Right renal cortex interstitium (tissue), 3 donors: ENCODE measurements at regions not wholly inside any gene's neighbourhood (a gene's known extent, or its start where the extent isn't known, plus 50 kb on each side); places are given as distances from the start of the nearest gene placed in this dataset.

Experiments
- DNase-seq, 3 donors: peaks; one replicate each; pipeline ENCODE4 v3.0.0-alpha.2; 2013; ENCODE audit warnings: low read depth in 3 of 3, low spot score in 2 of 3

- DNase-seq = peak in 1 of 3 donors; percentile 21
These were observed 291.6 kb upstream of the C9orf72 start for GRCh38 chr9:27864644-27865438.

GRCh38 chr9:27866741-27867140 lies 293.5 kb upstream of the C9orf72 start:
- DNase-seq = no peak

DNA sequence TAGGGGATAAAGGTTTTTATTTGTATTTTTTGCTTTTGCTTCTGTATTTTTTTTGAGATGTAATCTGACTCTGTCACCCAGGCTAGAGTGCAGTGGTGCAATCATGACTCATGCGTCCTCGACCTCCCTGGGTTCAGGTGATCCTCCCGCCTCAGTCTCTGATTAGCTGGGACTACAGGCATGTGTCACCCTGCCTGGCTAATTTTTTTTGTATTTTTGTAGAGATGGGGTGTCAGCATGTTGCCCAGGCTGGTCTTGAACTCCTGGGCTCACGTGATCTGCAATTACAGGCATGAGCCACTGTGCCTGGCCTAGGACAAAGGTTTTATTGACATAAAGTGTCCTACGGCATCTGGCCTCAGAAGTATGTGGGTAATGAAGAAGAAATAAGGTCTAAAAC lies 297.1 kb upstream of the C9orf72 start:
- no peak for DNase-seq

DNA sequence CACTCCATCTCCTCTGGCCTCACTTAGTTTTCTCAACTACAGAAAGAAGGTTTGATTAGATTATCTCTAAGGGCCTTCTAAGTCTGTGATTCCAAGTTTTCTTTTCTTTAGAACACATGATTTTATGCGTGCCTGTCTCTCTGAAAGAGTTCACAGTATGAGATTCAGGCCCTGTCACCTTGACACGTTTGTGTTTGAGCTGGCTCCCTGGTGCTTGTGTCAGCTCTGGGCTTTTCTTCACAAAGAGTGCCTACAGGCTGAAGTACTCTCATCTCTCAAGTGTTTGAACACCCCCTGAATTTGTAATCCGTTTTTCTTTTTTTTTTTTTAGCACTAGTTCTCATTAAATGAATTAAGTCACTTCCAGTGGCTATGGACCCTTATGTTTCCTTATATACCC lies 306.9 kb upstream of the C9orf72 start:
- DNase-seq = no peak

GRCh38 chr9:27880635-27881034 lies 307.4 kb upstream of the C9orf72 start:
- DNase-seq = no peak

DNA sequence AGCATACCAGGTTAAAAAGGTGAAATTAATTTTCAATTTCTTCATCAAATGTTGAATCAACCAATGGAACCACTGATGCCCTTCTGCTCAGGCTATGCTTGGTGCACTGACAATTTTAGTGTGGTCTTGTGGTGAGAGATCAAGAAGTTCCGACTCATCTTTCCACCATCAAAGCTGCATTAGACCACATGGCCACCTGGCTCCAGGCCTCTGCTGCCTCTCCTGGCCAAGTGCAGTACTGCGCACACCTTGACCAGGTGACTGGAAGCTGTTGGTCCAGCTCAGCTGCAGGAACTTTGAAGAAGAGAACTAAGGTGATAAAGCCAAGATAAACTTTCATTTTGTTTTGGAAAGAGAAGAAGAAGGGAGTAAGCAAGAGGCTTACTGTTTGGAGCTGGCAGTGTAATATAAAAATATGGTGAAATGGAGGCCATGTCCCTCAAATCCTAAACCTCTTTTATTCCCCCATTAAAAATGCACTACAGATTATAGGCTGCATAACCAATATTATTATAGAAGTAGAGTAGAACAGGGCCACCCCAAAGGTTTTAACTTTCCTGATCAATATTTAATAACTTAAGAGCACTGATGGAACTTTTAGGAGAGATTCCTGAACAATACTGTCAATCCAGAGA lies 315.5 kb upstream of the C9orf72 start:
- DNase-seq = no peak

- no peak for DNase-seq
These were observed 351.2 kb upstream of the C9orf72 start for GRCh38 chr9:27924502-27924901.

DNA sequence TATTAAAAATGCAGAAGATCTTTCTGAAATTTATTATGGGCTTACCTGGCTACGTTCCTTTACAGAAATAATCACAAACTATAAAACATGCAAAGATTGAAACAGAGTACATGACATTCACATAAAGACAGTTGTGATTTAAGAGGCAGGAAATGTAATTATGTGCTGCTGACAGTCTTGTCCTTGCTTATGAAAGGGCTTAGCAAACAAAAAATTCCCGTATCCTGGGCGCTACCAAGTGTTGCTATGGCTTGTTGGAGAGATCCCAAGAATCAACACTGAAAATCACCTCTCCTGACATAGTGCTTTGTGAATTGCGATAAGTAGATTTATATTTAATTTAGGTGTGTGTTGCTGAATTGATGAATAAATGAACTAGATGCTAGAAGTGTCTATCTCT lies 352.5 kb upstream of the C9orf72 start:
- no peak for DNase-seq

- no peak for DNase-seq
These were observed 356.6 kb upstream of the C9orf72 start for GRCh38 chr9:27929841-27930240.

GRCh38 chr9:27933210-27934025 lies 360.1 kb upstream of the C9orf72 start:
- DNase-seq = peak in 1 of 3 donors; percentile 23

GRCh38 chr9:27934471-27934870 lies 361.2 kb upstream of the C9orf72 start:
- no peak for DNase-seq

DNA sequence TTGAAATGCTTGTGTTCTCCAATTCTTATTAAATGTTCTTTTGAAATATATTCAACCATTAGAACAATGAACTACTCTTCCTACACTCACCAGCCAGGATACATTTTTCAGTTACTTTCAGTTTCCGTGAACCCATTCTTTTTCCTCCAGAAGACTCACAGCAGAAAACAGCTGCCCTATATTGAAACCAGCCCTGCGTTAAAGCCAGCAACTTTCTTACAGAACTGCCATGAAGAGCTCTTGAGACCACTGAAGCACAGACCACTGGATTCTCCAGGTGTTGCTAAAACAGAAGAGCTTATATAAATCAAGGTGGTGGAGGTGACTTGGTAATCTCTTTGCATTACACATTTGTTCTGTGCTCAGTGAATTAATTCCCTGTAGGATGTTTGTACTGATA lies 365.9 kb upstream of the C9orf72 start:
- DNase-seq = no peak

DNA sequence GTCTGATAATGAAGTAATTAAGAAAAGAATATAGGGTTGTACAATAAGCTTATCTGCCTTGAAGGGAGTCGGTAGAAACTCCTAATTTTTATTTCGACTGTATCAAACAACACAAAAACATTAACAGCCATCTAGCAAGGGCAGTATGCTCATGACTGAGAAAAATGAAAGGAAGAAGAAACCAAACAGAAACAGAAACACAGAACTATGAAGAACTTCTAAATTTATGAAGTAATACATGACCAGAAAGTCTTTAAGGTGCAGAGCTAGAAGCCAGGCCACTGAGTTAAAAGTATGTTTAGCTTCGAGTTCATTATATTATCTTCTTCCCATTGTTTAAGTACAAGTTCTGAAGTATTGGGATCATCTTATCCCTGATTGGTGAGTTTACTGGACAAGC lies 367.3 kb upstream of the C9orf72 start:
- no peak for DNase-seq

DNA sequence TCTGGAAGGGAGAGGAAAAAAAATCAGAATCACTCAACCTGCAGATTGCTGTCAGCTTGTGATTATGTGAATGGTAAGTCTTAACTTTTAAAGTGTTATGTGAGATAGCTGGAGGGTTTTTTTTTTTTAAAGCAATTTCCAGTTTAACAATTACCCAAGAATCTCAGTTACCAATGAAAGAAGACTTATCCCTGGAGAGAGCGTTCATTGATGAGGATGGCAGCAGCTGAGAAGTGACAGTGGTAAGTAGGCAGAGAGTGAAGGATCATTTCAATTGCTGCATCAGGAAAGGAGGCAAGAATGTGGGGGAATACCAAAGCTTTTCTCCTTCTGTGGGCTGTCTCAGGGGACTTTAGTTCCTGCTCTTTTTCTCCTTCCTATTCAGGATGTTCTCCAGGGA lies 370.2 kb upstream of the C9orf72 start:
- DNase-seq = no peak

DNA sequence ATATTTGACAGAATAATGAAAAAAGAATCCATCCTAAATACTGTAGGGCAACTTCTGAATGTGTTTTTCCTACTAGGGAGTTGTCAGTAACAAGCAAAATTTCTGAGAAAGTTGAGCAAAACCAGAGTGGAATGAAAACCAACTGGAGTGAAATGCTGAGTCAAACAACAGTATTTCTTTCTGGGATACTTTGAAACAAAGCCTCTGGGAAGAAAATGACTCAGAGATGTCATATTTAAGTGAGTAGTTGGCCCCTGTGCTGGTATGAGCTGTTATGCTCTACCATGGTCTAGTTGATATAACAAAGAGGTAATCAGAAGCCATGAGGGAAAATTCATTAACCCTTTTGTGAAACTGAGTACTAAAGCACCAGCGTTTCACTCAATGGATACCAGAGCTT lies 372.1 kb upstream of the C9orf72 start:
- no peak for DNase-seq

DNA sequence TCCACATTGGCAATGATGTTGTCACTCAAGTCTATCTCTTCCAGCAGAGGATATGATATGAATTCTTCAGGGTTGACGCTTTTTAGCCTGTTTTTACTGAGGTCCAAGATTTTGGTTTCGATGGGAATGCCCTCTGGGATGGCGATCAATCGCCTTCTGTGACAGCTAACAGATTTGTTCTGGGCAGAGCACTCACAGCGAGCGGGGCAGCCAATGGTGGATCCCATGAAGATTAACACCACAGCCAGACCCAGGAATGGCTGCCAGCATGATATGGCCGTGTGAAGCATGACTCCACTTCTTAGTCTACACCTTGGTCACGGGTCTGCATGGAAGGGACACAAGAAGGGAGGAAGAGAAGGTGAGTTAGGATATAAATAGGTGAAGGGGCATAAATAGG lies 377.1 kb upstream of the C9orf72 start:
- DNase-seq = no peak

GRCh38 chr9:27954858-27955257 lies 381.6 kb upstream of the C9orf72 start:
- DNase-seq = no peak

DNA sequence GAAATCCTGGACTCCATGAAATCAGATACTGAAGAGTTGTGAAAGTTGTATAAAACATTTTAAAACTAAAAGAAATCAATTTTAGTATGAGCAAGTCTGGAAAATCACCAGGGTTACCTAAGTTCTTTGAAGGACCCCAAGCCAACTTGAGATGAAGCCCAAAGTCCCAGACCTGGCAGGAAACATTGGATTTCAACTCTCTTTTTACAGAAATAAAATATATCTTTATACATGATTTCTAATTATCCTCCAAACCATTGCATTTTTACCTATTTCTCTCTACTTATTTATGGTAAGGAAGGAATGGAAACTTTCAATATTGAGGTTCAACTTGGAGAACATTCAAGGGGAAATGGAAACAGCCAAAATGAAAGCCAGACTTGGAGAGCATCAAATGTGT lies 390.6 kb upstream of the C9orf72 start:
- no peak for DNase-seq

- DNase-seq = no peak
These were observed 393.9 kb upstream of the C9orf72 start for GRCh38 chr9:27967210-27967609.

GRCh38 chr9:27977931-27978330 lies 404.6 kb upstream of the C9orf72 start:
- no peak for DNase-seq

GRCh38 chr9:27985714-27986113 lies 412.4 kb upstream of the C9orf72 start:
- DNase-seq = no peak

GRCh38 chr9:27990524-27990923 lies 417.2 kb upstream of the C9orf72 start:
- DNase-seq = no peak
